ENCODE measurements at regions not wholly inside any gene's neighbourhood (a gene's known extent, or its start where the extent isn't known, plus 50 kb on each side); places are given as distances from the start of the nearest gene placed in this dataset.

- H3K9me3 ChIP-seq (ENCODE audit: low read length), result no peaks in the 10 kb centered on the region
- H3K4me3 ChIP-seq (ENCODE audit: low read length), result no peak overlapping the region
- H4K20me1 ChIP-seq (ENCODE audit: insufficient read depth), result no peaks in the 10 kb centered on the region
- no peaks in the 10 kb centered on the region for H3K9me2 ChIP-seq (ENCODE audit: insufficient read depth, low read length)
- H3K27ac ChIP-seq (ENCODE audit: low read length), result no peak overlapping the region
- H3K9ac ChIP-seq (ENCODE audit: low read length), result no peak overlapping the region
- TF ChIP-seq EZH2 (IDR thresholded peaks at IDR 0.05; ENCODE audit: borderline replicate concordance, insufficient read depth, low read length, poor library complexity, severe bottlenecking), result no peak
- no peak overlapping the region for H2AFZ ChIP-seq (ENCODE audit: low read depth, low read length)
- H3K36me3 ChIP-seq (ENCODE audit: insufficient read depth, low read length), result no peaks in the 10 kb centered on the region
- H3K4me2 ChIP-seq (ENCODE audit: low read length), result no peak overlapping the region
- no peaks in the 10 kb centered on the region for H3K27me3 ChIP-seq (ENCODE audit: insufficient read depth, low read depth, low read length)
- H3F3A ChIP-seq (ENCODE audit: insufficient read depth, low read length, poor library complexity, severe bottlenecking), result no peaks in the 10 kb centered on the region
- no peaks in the 10 kb centered on the region for H3K79me2 ChIP-seq (replicated peaks; ENCODE audit: insufficient read depth, low read length)
Observed at GRCh38 chr1:80842796-80843195, 957.9 kb upstream of the ADGRL2 start.

- no peaks in the 10 kb centered on the region for H3K27me3 ChIP-seq (ENCODE audit: insufficient read depth, low read depth, low read length)
- H3K9me2 ChIP-seq (ENCODE audit: insufficient read depth, low read length), result no peaks in the 10 kb centered on the region
- no peak overlapping the region for H3K9ac ChIP-seq (ENCODE audit: low read length)
- no peak overlapping the region for H2AFZ ChIP-seq (ENCODE audit: low read depth, low read length)
- H3K4me2 ChIP-seq (ENCODE audit: low read length), result no peak overlapping the region
- TF ChIP-seq CTCF (IDR thresholded peaks at IDR 0.05; ENCODE audit: poor library complexity, severe bottlenecking), result no peak
- no peak for TF ChIP-seq REST (IDR thresholded peaks at IDR 0.05; ENCODE audit: borderline replicate concordance)
- no peak for TF ChIP-seq TAF1 (IDR thresholded peaks at IDR 0.05; ENCODE audit: low read depth)
- TF ChIP-seq RAD21 (conservative IDR thresholded peaks at IDR 0.05), result no peak
- TF ChIP-seq POLR2AphosphoS5 (IDR thresholded peaks at IDR 0.05), result no peak
- no peak for TF ChIP-seq EP300 (conservative IDR thresholded peaks at IDR 0.05; ENCODE audit: poor library complexity, severe bottlenecking)
- TF ChIP-seq EZH2 (IDR thresholded peaks at IDR 0.05; ENCODE audit: borderline replicate concordance, insufficient read depth, low read length, poor library complexity, severe bottlenecking), result no peak
- H3K9me3 ChIP-seq (ENCODE audit: low read length), result no peaks in the 10 kb centered on the region
- H3K79me2 ChIP-seq (replicated peaks; ENCODE audit: insufficient read depth, low read length), result no peaks in the 10 kb centered on the region
- no peak overlapping the region for H3K27ac ChIP-seq (ENCODE audit: low read length)
- H3K4me3 ChIP-seq (ENCODE audit: low read length), result no peak overlapping the region
- H3F3A ChIP-seq (ENCODE audit: insufficient read depth, low read length, poor library complexity, severe bottlenecking), result no peaks in the 10 kb centered on the region
- H3K36me3 ChIP-seq (ENCODE audit: insufficient read depth, low read length), result no peaks in the 10 kb centered on the region
- H4K20me1 ChIP-seq (ENCODE audit: insufficient read depth), result no peaks in the 10 kb centered on the region
Observed at GRCh38 chr1:80841261-80841660, 959.5 kb upstream of the ADGRL2 start.

GRCh38 chr1:80837066-80837465 lies 963.7 kb upstream of the ADGRL2 start:
- no peak overlapping the region for H3K4me3 ChIP-seq (ENCODE audit: low read length)
- TF ChIP-seq SMC3 (conservative IDR thresholded peaks at IDR 0.05; ENCODE audit: poor library complexity) (no peak), EP300 (conservative IDR thresholded peaks at IDR 0.05; ENCODE audit: poor library complexity, severe bottlenecking) (no peak), EZH2 (IDR thresholded peaks at IDR 0.05; ENCODE audit: borderline replicate concordance, insufficient read depth, low read length, poor library complexity, severe bottlenecking) (no peak), TAF1 (IDR thresholded peaks at IDR 0.05; ENCODE audit: low read depth) (no peak), CTCF (IDR thresholded peaks at IDR 0.05; ENCODE audit: poor library complexity, severe bottlenecking) (no peak), MXI1 (conservative IDR thresholded peaks at IDR 0.05; ENCODE audit: poor library complexity, severe bottlenecking) (no peak), RAD21 (conservative IDR thresholded peaks at IDR 0.05) (no peak), POLR2AphosphoS5 (IDR thresholded peaks at IDR 0.05) (no peak), REST (IDR thresholded peaks at IDR 0.05; ENCODE audit: borderline replicate concordance) (no peak)
- no peaks in the 10 kb centered on the region for H3K9me2 ChIP-seq (ENCODE audit: insufficient read depth, low read length)
- no peak overlapping the region for H3K27ac ChIP-seq (ENCODE audit: low read length)
- no peaks in the 10 kb centered on the region for H3K9me3 ChIP-seq (ENCODE audit: low read length)
- no peaks in the 10 kb centered on the region for H4K20me1 ChIP-seq (ENCODE audit: insufficient read depth)
- no peaks in the 10 kb centered on the region for H3K27me3 ChIP-seq (ENCODE audit: insufficient read depth, low read depth, low read length)
- H3K36me3 ChIP-seq (ENCODE audit: insufficient read depth, low read length), result no peaks in the 10 kb centered on the region
- no peaks in the 10 kb centered on the region for H3F3A ChIP-seq (ENCODE audit: insufficient read depth, low read length, poor library complexity, severe bottlenecking)
- H3K9ac ChIP-seq (ENCODE audit: low read length), result no peak overlapping the region
- H3K79me2 ChIP-seq (replicated peaks; ENCODE audit: insufficient read depth, low read length), result no peaks in the 10 kb centered on the region
- H2AFZ ChIP-seq (ENCODE audit: low read depth, low read length), result no peak overlapping the region
- H3K4me2 ChIP-seq (ENCODE audit: low read length), result no peak overlapping the region

Measured in neural cell (in vitro differentiated cells).